GM23338 (cell line): ENCODE measurements at regions not wholly inside any gene's neighbourhood (a gene's known extent, or its start where the extent isn't known, plus 50 kb on each side); places are given as distances from the start of the nearest gene placed in this dataset.

Source experiments
- ATAC-seq: fragments of 200-7000 bp; cut with Tn5 transposase; 3 replicates; pipeline ENCODE4 v1.9.1; 2020
- DNase-seq: peaks from one replicate; pipeline ENCODE4 v3.0.0-alpha.2; 2015; ENCODE audit warnings: low spot score
- H2AFZ ChIP-seq: fragments of 200-600 bp; sonication (generic); 2 replicates; pipeline ENCODE4 v1.8.0; 2016; ENCODE audit warnings: antibody characterized with exemption, mild to moderate bottlenecking, moderate library complexity
- H3F3A ChIP-seq: fragments of 200-600 bp; sonication (generic); replicated peaks from 2 replicates; pipeline ENCODE4 v1.8.0; 2017; ENCODE audit warnings: antibody characterized with exemption, mixed run types, low read depth
- H3K27ac ChIP-seq: fragments of 200-600 bp; sonication (generic); 2 replicates; pipeline ENCODE4 v1.6.1; 2016; ENCODE audit warnings: low read depth
- H3K27me3 ChIP-seq: fragments of 200-600 bp; sonication (generic); 2 replicates; pipeline ENCODE4 v1.8.0; 2016; ENCODE audit warnings: mild to moderate bottlenecking, mixed run types, moderate library complexity; ENCODE audit not compliant: insufficient read depth
- H3K36me3 ChIP-seq: fragments of 200-600 bp; sonication (generic); 2 replicates; pipeline ENCODE4 v1.8.0; 2016; ENCODE audit warnings: mild to moderate bottlenecking; ENCODE audit not compliant: insufficient read depth
- H3K4me1 ChIP-seq: fragments of 200-600 bp; sonication (generic); 2 replicates; pipeline ENCODE4 v1.8.0; 2016; ENCODE audit warnings: mild to moderate bottlenecking, moderate library complexity; ENCODE audit not compliant: insufficient read depth
- H3K4me2 ChIP-seq: fragments of 200-600 bp; sonication (generic); 2 replicates; pipeline ENCODE4 v1.7.1; 2017; ENCODE audit warnings: mixed run types
- H3K4me3 ChIP-seq: fragments of 200-600 bp; sonication (generic); 2 replicates; pipeline ENCODE4 v1.6.1; 2016; ENCODE audit warnings: mixed run types
- H3K79me2 ChIP-seq: fragments of 200-600 bp; sonication (generic); replicated peaks from 2 replicates; pipeline ENCODE4 v1.8.0; 2017; ENCODE audit warnings: mild to moderate bottlenecking; ENCODE audit not compliant: insufficient read depth
- H3K9me2 ChIP-seq: fragments of 200-600 bp; sonication (generic); 2 replicates; pipeline ENCODE4 v1.8.0; 2017; ENCODE audit not compliant: insufficient read depth
- H4K20me1 ChIP-seq: fragments of 200-600 bp; sonication (generic); replicated peaks from 2 replicates; pipeline ENCODE4 v1.8.0; 2017; ENCODE audit warnings: mild to moderate bottlenecking; ENCODE audit not compliant: insufficient read depth
- H3K27ac Mint-ChIP-seq: 2 replicates; pipeline ENCODE4 v1.8.0; 2020; ENCODE audit warnings: inconsistent platforms, mild to moderate bottlenecking, moderate library complexity, mixed read lengths
- H3K27me3 Mint-ChIP-seq: 3 replicates; pipeline ENCODE4 v1.8.0; 2022; ENCODE audit warnings: low read depth, mild to moderate bottlenecking, moderate library complexity, mixed read lengths, inconsistent platforms; ENCODE audit not compliant: insufficient read depth, poor library complexity
- H3K36me3 Mint-ChIP-seq: 3 replicates; pipeline ENCODE4 v1.8.0; 2021; ENCODE audit warnings: low read depth, mild to moderate bottlenecking, inconsistent platforms, moderate library complexity, mixed read lengths
- H3K4me1 Mint-ChIP-seq: 3 replicates; pipeline ENCODE4 v1.8.0; 2020; ENCODE audit warnings: mild to moderate bottlenecking, inconsistent platforms, mixed read lengths
- H3K4me3 Mint-ChIP-seq: 3 replicates; pipeline ENCODE4 v1.8.0; 2021; ENCODE audit warnings: moderate library complexity, mild to moderate bottlenecking, inconsistent platforms, mixed read lengths
- H3K9me3 Mint-ChIP-seq: 3 replicates; pipeline ENCODE4 v1.8.0; 2020; ENCODE audit warnings: moderate library complexity, mild to moderate bottlenecking, inconsistent platforms, mixed read lengths
- CREB1 ChIP-seq: fragments of 250-450 bp; sonication (Bioruptor Pico); IDR thresholded peaks from 2 replicates; pipeline ENCODE4 v1.5.0; 2020; ENCODE audit warnings: low read depth, mild to moderate bottlenecking, moderate library complexity
- ETS1 ChIP-seq: IDR thresholded peaks from 2 replicates; pipeline ENCODE4 v1.6.1; 2016; ENCODE audit warnings: antibody characterized with exemption
- EZH2 ChIP-seq: fragments of 200-600 bp; sonication (generic); IDR thresholded peaks from one replicate; pipeline ENCODE4 v1.8.0; 2017; ENCODE audit warnings: antibody characterized with exemption, mild to moderate bottlenecking, low read depth; ENCODE audit not compliant: unreplicated experiment
- EZH2phosphoT487 ChIP-seq: fragments of 200-600 bp; sonication (generic); IDR thresholded peaks from one replicate; pipeline ENCODE4 v1.8.1; 2018; ENCODE audit warnings: antibody characterized with exemption; ENCODE audit not compliant: unreplicated experiment
- JUNB ChIP-seq: IDR thresholded peaks from one replicate; pipeline ENCODE4 v1.6.1; 2016; ENCODE audit warnings: antibody characterized with exemption; ENCODE audit not compliant: unreplicated experiment
- NANOG ChIP-seq: IDR thresholded peaks from 2 replicates; pipeline ENCODE4 v1.6.1; 2016; ENCODE audit warnings: antibody characterized with exemption, borderline replicate concordance
- POLR2AphosphoS5 ChIP-seq: IDR thresholded peaks from 2 replicates; pipeline ENCODE4 v1.6.1; 2016; ENCODE audit warnings: antibody characterized with exemption, low read depth
- REST ChIP-seq: IDR thresholded peaks from one replicate; pipeline ENCODE4 v1.6.1; 2018; ENCODE audit warnings: antibody characterized with exemption; ENCODE audit not compliant: unreplicated experiment
- STAT1 ChIP-seq: IDR thresholded peaks from one replicate; pipeline ENCODE4 v1.6.1; 2016; ENCODE audit warnings: antibody characterized with exemption; ENCODE audit not compliant: unreplicated experiment
- ZNF114 ChIP-seq: fragments of 250-450 bp; sonication (Bioruptor Pico); IDR thresholded peaks from 2 replicates; pipeline ENCODE4 v1.5.0; 2020; ENCODE audit warnings: mild to moderate bottlenecking, moderate library complexity
- ZNF331 ChIP-seq: fragments of 250-450 bp; sonication (Bioruptor Pico); IDR thresholded peaks from 2 replicates; pipeline ENCODE4 v1.5.0; 2020; ENCODE audit warnings: low read depth, mild to moderate bottlenecking, moderate library complexity
- TF ChIP-seq, protein P1 (sequence below): fragments of 250-450 bp; sonication (Bioruptor Pico); IDR thresholded peaks from 2 replicates; pipeline ENCODE4 v1.5.0; 2020; ENCODE audit warnings: mild to moderate bottlenecking, moderate library complexity
- TF ChIP-seq, protein P2 (sequence below), 2 experiments: fragments of 200-600 bp in 1 of 2; sonication (generic) in 1 of 2; conservative IDR thresholded peaks; 2 replicates each; pipeline versions ENCODE4 v1.5.1 to v1.6.1; 2016 to 2017; ENCODE audit warnings: antibody characterized with exemption in 2 of 2, low read depth in 2 of 2, mild to moderate bottlenecking in 2 of 2, moderate library complexity in 1 of 2

GRCh38 chr2:2506536-2506935 is 175.5 kb upstream of the MYT1L start:
- no peak overlapping the region for H2AFZ ChIP-seq
- ATAC-seq = no peak
- H3K36me3 Mint-ChIP-seq = peaks cover 16% of the 10 kb centered on the region
- H3K4me1 Mint-ChIP-seq = no peaks in the 10 kb centered on the region
- H3K27me3 ChIP-seq = no peaks in the 10 kb centered on the region
- no peak overlapping the region for H3K4me3 Mint-ChIP-seq
- H3K27ac Mint-ChIP-seq = no peak overlapping the region
- peaks cover 29% of the 10 kb centered on the region for H3K9me3 Mint-ChIP-seq
- H3K79me2 ChIP-seq = no peaks in the 10 kb centered on the region
- no peak overlapping the region for H3K4me3 ChIP-seq
- no peaks in the 10 kb centered on the region for H3K4me1 ChIP-seq
- TF ChIP-seq, protein P1, sequence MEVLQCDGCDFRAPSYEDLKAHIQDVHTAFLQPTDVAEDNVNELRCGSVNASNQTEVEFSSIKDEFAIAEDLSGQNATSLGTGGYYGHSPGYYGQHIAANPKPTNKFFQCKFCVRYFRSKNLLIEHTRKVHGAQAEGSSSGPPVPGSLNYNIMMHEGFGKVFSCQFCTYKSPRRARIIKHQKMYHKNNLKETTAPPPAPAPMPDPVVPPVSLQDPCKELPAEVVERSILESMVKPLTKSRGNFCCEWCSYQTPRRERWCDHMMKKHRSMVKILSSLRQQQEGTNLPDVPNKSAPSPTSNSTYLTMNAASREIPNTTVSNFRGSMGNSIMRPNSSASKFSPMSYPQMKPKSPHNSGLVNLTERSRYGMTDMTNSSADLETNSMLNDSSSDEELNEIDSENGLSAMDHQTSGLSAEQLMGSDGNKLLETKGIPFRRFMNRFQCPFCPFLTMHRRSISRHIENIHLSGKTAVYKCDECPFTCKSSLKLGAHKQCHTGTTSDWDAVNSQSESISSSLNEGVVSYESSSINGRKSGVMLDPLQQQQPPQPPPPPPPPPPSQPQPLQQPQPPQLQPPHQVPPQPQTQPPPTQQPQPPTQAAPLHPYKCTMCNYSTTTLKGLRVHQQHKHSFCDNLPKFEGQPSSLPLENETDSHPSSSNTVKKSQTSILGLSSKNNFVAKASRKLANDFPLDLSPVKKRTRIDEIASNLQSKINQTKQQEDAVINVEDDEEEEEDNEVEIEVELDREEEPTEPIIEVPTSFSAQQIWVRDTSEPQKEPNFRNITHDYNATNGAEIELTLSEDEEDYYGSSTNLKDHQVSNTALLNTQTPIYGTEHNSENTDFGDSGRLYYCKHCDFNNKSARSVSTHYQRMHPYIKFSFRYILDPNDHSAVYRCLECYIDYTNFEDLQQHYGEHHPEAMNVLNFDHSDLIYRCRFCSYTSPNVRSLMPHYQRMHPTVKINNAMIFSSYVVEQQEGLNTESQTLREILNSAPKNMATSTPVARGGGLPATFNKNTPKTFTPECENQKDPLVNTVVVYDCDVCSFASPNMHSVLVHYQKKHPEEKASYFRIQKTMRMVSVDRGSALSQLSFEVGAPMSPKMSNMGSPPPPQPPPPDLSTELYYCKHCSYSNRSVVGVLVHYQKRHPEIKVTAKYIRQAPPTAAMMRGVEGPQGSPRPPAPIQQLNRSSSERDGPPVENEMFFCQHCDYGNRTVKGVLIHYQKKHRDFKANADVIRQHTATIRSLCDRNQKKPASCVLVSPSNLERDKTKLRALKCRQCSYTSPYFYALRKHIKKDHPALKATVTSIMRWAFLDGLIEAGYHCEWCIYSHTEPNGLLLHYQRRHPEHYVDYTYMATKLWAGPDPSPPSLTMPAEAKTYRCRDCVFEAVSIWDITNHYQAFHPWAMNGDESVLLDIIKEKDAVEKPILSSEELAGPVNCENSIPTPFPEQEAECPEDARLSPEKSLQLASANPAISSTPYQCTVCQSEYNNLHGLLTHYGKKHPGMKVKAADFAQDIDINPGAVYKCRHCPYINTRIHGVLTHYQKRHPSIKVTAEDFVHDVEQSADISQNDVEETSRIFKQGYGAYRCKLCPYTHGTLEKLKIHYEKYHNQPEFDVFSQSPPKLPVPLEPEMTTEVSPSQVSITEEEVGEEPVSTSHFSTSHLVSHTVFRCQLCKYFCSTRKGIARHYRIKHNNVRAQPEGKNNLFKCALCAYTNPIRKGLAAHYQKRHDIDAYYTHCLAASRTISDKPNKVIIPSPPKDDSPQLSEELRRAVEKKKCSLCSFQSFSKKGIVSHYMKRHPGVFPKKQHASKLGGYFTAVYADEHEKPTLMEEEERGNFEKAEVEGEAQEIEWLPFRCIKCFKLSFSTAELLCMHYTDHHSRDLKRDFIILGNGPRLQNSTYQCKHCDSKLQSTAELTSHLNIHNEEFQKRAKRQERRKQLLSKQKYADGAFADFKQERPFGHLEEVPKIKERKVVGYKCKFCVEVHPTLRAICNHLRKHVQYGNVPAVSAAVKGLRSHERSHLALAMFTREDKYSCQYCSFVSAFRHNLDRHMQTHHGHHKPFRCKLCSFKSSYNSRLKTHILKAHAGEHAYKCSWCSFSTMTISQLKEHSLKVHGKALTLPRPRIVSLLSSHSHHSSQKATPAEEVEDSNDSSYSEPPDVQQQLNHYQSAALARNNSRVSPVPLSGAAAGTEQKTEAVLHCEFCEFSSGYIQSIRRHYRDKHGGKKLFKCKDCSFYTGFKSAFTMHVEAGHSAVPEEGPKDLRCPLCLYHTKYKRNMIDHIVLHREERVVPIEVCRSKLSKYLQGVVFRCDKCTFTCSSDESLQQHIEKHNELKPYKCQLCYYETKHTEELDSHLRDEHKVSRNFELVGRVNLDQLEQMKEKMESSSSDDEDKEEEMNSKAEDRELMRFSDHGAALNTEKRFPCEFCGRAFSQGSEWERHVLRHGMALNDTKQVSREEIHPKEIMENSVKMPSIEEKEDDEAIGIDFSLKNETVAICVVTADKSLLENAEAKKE (CRISPR knock-in tag) = no peak
- TF ChIP-seq ZNF331 (CRISPR knock-in tag) (no peak), EZH2phosphoT487 (no peak), JUNB (no peak), POLR2AphosphoS5 (no peak), ETS1 (no peak), REST (no peak), EZH2 (no peak), STAT1 (no peak), ZNF114 (CRISPR knock-in tag) (no peak), CREB1 (no peak), NANOG (no peak)
- TF ChIP-seq, protein P2, sequence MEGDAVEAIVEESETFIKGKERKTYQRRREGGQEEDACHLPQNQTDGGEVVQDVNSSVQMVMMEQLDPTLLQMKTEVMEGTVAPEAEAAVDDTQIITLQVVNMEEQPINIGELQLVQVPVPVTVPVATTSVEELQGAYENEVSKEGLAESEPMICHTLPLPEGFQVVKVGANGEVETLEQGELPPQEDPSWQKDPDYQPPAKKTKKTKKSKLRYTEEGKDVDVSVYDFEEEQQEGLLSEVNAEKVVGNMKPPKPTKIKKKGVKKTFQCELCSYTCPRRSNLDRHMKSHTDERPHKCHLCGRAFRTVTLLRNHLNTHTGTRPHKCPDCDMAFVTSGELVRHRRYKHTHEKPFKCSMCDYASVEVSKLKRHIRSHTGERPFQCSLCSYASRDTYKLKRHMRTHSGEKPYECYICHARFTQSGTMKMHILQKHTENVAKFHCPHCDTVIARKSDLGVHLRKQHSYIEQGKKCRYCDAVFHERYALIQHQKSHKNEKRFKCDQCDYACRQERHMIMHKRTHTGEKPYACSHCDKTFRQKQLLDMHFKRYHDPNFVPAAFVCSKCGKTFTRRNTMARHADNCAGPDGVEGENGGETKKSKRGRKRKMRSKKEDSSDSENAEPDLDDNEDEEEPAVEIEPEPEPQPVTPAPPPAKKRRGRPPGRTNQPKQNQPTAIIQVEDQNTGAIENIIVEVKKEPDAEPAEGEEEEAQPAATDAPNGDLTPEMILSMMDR (conservative IDR thresholded peaks at IDR 0.05; ENCODE audit: low read depth in 2 of 2) = no peak
- H3F3A ChIP-seq = no peaks in the 10 kb centered on the region
- peaks cover 5% of the 10 kb centered on the region; the same call in 1 of the 2 replicates for H3K9me2 ChIP-seq
- no peak overlapping the region for H3K27ac ChIP-seq
- DNase-seq = no peak
- H3K27me3 Mint-ChIP-seq = peaks cover 3% of the 10 kb centered on the region
- no peak overlapping the region for H3K4me2 ChIP-seq
- H3K36me3 ChIP-seq = no peaks in the 10 kb centered on the region
- no peaks in the 10 kb centered on the region for H4K20me1 ChIP-seq
